HS-27A (cell line): ENCODE measurements at regions not wholly inside any gene's neighbourhood (a gene's known extent, or its start where the extent isn't known, plus 50 kb on each side); places are given as distances from the start of the nearest gene placed in this dataset.
A peak's percentile ranks its signal among the peaks of the same experiment; 100 is the strongest.

ENCODE experiments used
- DNase-seq: peaks from one replicate; pipeline ENCODE4 v3.0.0-alpha.2; 2012; ENCODE audit warnings: low read depth, missing footprints

DNA sequence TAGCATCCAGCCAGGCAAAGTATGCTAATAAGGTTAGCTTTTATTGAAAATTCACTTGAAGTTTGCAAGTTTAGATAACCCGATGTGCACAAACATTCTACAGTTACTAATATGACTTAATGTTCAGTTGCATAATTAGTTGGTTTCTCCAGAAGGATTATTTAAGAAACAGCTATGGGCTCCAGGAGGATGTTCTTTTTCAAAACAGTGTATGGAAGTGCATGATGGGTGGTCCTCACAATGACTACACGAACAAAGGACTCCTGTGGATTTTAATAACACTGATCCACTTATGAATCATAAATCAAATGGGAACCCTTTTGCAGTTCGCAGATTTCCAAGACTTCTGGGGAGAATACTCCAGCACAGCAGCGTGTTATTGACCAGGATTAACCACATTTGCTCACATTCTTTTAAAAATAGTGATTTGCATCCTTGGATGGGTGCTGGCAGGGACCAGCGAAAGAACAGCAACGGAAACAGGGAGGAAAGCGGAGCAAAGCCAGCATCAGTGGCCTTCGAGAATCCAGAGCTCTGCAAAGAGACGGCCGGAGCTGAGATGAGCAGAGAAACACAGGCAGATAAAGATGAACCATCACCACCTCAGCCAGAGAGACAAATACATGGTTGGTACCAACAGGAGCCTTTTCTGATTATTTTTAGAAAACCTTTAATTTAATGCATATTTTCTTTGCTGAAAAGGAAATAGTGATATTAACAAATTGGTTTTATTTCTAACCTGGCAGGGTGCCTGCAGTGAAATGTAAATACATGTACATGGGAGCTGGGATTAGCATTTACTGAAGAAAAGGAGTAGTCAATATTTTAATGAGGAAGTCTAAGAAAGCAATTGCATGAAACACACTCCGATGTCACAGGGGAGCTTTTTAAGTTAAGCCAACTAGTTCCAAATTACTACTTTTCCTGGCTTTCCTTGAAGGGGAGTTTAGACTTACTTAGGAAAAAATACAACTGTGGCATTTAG lies 623.2 kb upstream of the ZFHX3 start:
- DNase-seq = no peak

DNA sequence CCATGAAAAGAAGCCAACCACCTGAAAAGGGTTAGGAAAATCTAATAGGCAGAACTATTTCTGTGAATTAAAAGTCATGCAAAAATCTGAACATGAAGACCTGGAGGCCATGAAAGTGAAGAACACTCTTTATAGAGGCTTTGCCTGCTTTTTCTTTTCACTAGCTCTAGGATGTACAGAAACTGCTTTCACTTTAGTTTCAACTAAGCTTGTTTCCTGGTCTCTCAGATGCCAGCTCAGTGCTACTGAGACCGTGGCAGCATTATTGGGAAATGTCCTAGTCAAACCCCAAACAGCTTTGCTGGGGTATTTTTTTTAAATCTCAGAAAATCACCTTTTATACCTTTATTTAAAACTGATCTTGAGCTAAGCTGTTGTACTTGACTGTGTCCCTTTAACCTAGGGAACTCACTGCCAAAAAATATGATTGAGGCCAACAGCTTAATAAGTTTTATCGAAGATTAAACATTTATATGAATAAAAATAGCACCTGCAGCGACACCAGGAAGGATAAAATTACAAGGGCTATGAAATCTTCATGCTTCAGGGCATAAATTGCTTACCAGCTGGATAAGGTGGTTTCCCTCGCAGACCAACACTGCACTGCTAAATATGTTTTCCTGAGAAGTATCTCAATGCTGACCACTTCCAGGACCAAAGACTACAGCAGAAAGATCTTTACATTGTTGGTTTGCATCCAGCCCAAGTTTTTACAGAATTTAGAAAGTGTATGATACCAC lies 621.8 kb upstream of the ZFHX3 start:
- DNase-seq = no peak

DNA sequence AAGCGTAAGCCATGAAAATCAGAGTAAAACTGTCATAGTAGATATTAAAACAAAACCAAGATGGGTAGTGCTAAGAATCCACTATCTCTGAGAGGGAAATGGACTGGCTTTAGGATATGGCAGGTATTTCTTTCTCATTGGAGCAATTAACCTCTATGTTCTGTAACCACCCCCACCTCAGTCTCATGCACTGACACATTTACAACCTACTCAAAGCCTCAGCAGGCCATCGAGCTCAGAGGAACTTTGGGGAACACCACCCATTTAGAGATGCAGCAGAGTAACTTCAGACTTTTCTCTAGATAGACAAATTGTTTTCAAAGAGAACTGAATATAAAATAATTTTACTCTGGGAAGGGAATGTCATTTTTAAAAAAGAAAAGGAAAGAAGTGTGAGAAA lies 615.8 kb upstream of the ZFHX3 start:
- no peak for DNase-seq

DNA sequence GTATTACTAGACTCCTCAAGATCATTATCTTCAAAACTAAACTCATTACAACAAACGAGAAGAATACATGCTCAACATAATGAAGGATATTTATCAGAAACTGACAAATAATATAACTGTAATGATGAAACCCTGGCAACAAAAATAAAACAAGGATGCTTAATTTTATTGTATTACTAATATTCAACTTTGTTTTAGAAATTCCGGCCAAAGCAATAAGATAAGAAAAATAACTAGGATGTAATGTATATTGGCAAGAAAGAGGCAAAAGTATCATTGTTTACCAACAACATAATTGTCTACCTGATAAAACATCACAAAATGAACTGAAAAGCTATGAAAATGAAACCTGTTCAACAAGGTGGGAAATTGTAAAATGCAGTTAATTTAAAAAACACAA lies 588.3 kb upstream of the ZFHX3 start:
- DNase-seq = no peak

DNA sequence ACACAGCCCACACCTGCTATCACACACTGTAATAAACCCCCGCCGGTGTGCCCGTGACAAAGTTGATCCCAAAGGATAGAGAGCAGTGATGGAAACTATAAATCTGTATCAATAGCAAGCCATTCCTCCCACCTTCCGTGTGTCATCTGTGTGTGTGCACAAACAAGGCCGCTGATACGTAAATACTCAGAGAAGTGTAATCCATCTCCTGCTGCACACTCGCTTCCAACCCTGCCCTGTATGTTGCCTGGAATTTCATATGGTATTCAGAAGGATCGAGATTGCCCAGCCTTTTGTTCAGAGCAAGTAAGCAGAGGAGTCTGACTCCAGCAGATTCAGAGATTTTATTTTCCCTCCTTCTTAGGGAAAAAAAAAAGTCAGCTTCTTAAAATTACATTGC lies 581.1 kb upstream of the ZFHX3 start:
- no peak for DNase-seq

DNA sequence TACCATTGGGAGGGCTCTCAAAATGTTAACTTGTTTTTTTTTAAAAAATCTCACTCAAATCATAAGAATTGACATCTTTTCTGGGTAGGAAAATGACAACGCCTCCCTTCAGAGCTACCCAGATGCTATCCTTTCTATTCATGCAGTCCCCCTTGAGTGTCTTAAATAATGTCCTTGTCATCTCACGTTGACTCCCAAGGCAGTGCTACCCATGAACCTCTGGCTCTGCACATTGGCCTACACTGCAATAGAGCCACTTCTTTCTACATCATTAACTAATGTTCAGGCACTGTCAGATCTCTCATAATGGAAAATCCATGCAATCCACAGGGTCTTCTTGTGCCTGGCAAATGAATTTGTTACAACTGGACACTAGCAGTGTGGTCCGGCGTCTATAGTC lies 569.8 kb upstream of the ZFHX3 start:
- no peak for DNase-seq

DNA sequence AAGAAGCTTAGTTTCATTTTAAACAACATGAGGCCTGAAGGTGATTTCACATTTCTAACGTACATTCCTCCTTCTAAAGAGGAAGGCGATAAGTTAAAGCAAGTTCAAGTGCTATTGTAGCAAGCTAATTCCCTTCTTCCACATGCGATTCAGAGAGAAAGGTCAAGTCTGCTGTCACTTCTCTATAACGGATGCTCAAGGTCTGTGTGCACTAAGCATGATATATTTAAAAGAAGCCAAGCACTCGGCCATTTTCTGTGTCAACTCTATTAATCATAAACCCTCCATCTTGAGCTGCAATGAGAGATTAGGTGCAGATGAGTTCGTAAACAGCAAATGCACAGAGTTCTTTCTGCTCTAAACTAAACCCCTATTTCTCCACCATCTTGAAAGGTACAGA lies 568.8 kb upstream of the ZFHX3 start:
- DNase-seq = no peak

DNA sequence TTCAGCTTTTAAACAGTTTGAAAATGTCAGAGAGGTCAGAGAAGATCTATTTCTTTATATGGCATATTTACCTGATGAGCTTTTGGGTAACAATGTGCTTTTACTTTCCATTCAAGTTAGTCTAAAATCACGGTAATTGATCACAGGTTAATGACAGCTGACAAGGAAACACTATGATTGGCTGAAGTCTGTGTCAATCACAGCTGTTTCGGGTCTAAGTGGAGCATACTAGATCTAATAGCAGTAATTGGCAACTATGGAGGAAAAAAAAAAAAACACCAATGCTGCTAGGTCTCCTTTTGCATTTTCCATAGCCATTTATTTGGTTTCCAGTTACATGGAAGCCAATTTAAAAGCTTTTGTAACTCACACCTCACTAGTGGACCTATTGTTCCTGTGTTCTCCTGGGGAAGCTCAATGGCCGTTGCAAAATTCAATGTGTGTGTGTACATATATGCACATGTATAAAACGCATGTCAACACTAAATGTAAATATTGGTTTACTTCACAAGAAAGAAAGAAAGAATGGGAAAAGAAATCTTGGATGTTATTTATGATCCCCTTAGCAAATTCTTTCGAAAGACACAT lies 568.3 kb upstream of the ZFHX3 start:
- DNase-seq = no peak

DNA sequence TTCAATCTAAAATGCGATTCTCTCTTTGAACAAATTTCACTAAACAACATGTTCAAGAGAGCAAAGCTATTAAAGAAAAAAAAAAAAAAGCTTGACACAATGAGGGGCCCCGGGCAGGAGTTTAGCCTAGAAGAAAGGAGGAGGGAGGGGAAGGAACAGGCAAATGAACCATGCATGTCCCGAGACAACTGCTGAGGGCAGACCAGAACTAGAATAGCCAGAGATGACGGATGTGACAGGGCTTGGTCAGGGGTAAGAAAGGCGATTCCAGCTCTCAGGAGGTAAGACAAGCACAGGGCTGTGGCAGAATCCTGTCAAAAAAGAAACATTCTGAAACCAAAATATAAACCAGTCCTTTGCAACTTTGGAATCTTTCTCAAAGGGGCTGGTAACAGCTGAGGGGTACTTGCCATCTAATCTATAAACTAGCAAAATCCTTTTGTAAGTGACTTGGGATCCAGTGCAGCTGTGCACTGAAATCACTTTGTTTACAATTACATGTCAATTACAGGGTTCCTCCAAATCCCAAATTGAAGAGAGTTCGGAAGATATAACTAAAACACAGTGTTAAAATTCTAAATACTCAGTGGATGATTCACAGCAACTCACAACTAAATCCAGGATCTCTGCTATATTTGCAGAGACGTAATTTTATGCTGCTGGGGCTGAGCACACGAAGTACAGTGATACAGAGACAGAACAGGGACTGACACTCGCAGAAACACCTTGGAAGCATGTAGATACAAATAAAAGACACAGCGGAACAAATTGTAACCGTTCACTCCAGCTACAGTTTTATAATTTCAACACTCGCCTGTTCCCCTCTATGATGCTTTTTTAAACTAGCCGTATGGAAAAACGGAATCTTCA lies 567.4 kb upstream of the ZFHX3 start:
- DNase-seq = no peak

DNA sequence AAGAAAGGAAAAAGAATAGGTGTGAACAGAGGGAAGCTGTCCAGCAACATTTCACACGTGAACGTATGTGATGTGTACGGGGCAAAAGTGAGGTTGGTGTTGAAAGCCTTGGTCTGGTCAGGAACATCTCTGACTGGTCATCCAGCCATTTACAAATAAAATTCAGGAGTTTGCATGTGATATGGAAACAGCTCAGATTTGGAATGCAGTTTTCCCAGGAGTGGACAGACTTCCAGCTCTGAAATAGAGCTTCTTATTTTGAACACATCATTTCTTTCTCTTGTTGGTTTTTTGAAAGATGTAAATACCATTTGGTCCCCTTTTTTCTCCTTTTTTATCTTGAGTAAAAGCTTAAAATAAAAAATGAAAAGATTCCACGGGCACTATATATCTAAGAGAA lies 566.2 kb upstream of the ZFHX3 start:
- no peak for DNase-seq

DNA sequence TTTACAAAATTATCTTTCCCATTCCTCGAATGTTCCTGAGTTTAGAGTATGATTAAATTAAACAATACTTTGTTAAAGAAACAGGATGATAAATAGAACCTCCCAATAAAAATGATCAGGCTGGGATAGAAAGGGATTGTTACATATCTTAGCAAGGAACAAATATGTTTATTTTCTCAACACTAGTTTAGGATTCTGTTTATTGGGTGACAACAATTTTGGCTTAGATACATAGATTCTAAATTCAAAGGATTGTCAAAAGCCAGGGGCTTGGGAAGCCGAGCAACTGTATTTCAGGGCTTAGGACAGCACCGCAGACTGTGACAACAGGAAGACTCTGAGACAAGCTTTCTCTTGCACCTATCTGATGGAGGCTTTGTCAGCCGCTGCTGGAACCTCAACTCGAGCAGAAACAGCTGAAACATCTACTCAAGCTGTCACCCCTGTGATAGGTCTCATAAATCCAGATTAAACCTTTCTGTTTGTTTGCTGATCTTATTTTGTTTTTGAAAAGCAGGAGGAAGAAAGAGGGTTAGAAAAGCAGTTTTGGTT lies 562.8 kb upstream of the ZFHX3 start:
- DNase-seq = no peak

DNA sequence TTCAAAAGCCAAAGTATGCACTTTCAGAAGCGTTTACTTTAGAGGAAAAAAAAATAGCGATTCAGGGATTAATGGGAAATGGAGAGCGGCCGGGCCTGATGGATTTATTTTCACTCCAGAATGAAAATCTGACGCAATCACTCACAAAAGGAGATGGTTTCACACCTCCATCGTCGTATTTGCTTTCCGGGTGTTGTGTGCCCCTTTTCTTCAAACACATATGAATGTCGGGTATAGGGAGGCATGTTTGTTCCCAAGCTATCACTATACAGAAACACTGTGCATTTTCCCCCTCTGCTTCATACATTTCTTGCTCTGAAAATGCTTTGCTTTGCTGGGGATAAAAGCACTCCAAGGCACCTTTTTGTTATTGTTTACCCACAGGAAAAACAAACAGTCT lies 562.2 kb upstream of the ZFHX3 start:
- DNase-seq = no peak

DNA sequence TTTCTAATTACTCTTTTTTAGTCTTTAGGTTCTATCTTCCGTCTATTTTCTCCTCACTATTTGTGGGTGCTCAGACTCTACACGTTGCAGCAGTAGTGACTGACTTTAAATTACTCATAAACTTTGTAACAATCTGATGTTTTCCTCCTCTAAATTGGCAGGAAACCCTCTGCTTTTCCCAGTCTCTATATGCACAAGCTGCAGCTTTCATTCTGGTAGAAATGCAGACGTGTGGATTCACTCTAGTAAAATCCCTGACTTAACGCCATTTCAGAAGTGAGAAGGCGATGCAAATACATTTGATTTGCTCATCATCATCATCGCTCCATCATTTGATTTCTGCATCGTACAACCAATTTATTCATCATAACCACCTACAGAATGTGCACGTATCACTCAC lies 561.0 kb upstream of the ZFHX3 start:
- no peak for DNase-seq

DNA sequence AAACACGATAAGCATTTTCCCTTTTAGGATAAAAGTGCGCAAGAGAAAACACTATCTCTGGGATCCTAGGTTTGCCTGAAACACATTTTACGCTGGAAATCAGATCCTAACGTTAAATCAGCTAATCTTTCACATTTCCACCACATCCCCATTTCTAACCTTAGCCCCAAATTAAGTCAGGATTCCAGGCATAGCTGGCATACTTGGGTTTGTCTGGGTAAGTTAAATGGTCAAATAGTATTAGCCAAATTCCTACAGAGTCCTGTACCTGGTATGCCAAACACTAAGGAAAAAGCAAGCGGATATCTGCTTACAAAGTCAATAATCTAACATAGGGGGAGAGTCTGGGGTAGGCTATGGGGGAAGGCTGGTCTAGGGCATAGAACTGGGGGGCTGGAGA lies 557.4 kb upstream of the ZFHX3 start:
- peak; percentile 15 for DNase-seq

DNA sequence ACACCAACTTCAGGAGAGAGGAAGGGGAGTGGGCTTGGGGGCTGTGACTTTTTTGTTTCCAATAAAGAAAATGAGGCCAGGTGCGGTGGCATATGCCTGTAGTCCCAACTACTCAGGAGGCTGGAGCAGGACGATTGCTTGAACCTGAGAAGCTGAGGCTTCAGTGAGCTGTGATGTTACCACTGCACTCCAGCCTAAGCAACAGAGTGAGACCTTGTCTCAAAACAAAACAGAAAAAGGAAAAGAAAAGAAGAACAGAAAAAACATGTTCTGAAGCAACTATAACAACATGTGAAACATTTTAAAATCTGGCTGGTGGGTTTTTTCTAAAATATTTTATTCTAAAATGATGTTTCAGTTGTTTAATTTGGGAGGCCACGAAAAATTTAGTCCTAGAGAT lies 554.0 kb upstream of the ZFHX3 start:
- no peak for DNase-seq

DNA sequence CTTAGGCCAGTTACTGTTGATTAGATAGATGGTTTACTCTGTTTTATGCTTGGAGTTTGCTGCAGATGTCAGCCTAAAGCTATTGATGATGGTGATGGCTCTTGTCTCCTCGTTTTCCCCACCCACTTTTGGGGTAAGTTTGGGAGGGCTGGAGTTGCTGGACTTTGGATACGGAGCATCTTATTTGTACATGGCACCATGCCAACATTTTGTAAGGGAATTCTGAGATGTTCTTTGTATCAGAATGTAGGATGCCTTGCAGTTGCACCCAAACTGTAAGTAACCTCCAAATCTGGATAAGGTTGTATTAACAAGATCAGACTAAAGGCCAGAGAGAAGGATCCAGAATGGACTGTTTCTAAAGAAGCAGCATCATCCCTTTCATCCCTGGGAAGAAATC lies 551.9 kb upstream of the ZFHX3 start:
- DNase-seq = no peak

DNA sequence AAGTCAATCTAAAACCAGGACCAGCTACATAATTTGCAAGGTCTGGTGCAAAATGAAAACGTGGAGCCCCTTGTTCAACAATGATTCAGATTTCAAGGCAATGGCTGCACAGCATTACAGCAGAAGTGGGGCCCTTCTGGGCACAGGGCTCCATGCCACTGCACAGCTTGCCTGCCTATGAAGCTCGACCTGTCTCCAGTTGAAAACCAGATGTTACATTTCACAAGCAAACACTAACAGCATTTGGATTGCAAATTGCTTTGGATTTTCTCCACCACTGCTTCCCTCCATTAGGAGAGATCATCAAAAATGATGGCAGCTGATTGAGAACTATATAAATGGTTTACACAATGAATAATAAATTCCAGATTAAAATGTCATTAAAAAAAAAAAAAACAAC lies 551.4 kb upstream of the ZFHX3 start:
- no peak for DNase-seq

DNA sequence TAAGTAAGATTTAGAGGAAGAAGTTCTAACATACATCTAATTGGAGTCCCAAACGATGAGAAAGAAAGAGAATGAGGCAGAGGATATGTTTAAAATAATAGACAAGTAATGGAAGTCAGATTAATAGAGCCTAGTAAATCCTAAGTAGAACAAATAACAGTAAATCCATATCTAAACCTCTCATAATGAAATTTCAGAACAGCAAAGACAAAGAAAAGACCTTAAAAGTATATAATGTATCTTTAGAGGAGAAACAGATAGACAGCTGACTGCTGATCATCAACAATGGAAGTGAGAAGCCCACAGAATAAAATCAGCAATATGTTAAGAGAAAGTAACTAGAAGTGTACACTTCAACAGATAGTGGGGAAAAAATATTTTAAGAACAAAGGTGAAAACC lies 536.2 kb upstream of the ZFHX3 start:
- DNase-seq = no peak

DNA sequence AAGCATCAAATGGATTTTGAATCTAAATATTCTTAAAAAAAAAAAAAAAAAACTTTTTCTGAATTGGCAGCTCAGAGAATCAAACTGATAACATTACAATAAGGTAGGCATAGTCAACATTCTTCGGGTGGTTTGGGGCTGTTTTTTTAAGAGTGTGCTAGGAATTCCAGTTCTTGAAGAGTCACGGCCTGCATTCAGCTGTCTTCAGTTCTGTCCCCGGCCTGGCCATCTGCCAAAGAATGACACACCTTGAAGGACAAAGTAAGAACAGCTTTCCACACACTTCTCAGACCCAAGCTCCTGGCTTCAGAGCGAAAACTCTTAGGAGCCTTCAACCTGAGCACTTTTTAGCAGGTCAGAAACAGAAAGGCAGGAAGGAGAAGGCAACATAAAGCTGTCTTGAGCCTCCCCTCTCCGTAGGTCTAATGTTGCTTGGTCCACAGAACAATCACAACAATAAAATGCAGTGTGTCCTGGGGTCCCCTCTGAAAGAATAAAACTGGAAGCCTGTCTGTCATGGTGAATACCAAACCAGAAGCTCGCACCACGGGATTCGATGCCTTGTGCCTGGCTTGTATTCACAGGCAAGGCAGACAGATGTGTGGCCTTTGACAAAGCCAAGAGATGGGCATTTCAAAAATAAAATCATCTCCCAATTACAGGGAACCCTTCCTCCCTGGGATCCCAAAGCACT lies 524.4 kb upstream of the ZFHX3 start:
- no peak for DNase-seq

DNA sequence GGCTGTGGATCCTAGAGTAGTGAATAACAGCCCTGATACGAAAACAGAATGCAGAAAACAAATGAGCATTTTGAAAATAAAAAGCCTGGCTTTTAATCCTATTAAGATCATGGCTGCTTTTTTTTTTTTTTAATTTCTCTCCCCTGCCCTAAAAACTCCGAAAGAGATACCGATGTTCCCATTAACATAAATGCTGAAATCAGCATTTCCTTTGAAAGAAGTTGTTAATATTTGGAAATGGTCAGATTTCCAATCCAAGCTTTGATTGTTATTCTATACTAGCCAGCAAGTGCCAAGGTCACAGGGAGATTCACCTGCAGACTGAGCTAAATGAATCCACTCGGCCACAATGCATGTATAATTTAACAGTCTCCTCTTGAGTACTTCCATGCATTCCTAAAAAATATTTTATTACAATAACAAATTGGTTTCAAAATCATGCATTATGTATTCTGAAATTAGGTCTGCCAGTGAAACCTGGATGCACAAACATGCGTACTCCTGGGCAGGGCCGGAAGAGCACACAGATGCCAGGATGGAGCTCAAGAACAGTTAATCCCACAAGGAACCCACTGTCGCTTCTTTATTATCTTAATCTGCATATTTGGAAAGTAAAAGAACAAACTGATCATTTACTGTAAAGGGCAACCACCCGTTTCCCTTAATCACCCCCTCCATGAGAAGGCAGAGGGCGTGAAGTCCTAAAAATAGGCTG lies 521.5 kb upstream of the ZFHX3 start:
- DNase-seq = no peak
